Stimulated activated naive CD8-positive, alpha-beta T cell treated with anti-CD3 and anti-CD28 coated beads, Interleukin-15, amount 100 ng/mL, for 72 hours (primary cell): ENCODE measurements at regions not wholly inside any gene's neighbourhood (a gene's known extent, or its start where the extent isn't known, plus 50 kb on each side); places are given as distances from the start of the nearest gene placed in this dataset.

Experiments used
- ATAC-seq: fragments of 150-1000 bp; cut with Tn5 transposase; 2 replicates; pipeline ENCODE4 v1.10.0; 2021; ENCODE audit warnings: mild to moderate bottlenecking, moderate library complexity
- DNase-seq, 2 donors: peaks; one replicate each; pipeline ENCODE4 v3.0.0; 2021 to 2022
- H3K27ac Mint-ChIP-seq, 2 donors: one replicate each; pipeline ENCODE4 v1.8.0; 2022; ENCODE audit warnings: mild to moderate bottlenecking in 2 of 2, mixed read lengths in 2 of 2, moderate library complexity in 2 of 2
- H3K27me3 Mint-ChIP-seq: one replicate; pipeline ENCODE4 v1.8.0; 2022; ENCODE audit warnings: mixed read lengths
- H3K4me1 Mint-ChIP-seq: one replicate; pipeline ENCODE4 v1.8.0; 2022; ENCODE audit warnings: mild to moderate bottlenecking, mixed read lengths
- H3K4me3 Mint-ChIP-seq, 2 donors: one replicate each; pipeline ENCODE4 v1.8.0; 2022; ENCODE audit warnings: mild to moderate bottlenecking in 2 of 2, mixed read lengths in 2 of 2, moderate library complexity in 1 of 2
- H3K9me3 Mint-ChIP-seq, 2 donors: one replicate each; pipeline ENCODE4 v1.8.0; 2022; ENCODE audit warnings: mixed read lengths in 2 of 2

DNA sequence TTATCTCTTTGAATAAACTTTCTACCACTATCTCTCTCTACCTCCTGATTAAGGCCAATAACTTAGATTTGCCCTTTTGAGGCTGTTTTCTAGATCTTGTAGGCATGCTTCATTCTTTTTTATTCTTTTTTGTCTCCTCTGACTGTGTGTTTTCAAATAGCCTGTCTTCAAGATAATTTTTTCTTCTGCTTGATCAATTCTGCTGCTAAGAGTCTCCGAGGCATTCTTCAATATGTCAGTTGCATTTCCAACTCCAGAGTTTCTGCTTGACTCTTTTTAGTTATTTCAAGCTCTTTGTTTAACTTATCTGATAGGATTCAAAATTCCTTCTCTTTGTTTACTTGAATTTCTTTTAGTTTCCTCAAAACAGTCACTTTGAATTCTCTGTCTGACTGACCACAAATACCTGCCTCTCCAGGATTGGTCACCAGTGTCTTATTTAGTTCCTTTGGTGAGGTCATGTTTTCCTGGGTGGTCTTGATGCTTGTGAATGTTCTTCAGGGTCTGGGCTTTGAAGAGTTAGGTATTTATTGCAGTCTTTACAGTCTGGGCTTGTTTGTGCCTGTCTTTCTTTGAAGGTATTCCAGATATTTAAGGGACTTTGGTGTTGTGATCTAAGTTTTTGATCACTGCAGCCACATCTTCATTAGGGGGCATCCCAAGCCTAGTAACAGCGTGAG is 197.3 kb upstream of the STK17B start:
- ATAC-seq (no peak), DNase-seq (no peak)
- H3K9me3 Mint-ChIP-seq, result peaks cover 12 to 31% of the 10 kb centered on the region in 2 donors
- H3K4me1 Mint-ChIP-seq, result peaks cover 11% of the 10 kb centered on the region
- no peaks in the 10 kb centered on the region for H3K27me3 Mint-ChIP-seq
- no peak overlapping the region for H3K4me3 Mint-ChIP-seq
- H3K27ac Mint-ChIP-seq, result no peak overlapping the region

DNA sequence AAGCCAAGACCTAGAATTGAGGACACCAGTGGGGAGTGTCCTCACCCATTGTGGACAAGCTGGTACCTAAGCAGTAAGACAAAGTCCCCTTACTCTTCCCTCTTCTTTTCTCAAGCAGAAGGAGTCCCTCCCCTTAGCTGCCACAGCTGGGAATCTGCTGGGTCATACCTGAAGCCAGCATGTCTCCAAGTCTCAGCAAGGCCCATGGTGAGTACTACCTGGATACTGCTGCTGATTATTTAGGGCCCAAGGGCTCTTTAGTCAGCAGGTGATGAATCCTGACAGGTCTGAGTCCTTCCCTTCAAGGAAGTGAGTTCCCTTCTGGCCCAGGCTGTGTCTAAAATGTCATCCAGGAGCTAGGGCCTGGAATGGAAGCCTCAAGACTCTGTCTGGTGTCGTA is 198.6 kb upstream of the STK17B start:
- DNase-seq (no peak), ATAC-seq (no peak)
- Mint-ChIP-seq H3K27me3 (no peaks in the 10 kb centered on the region), H3K9me3 (peaks cover 12 to 31% of the 10 kb centered on the region in 2 donors), H3K27ac (peak overlapping the region in 1 of 2 donors; percentile 57), H3K4me3 (no peak overlapping the region), H3K4me1 (peaks cover 11% of the 10 kb centered on the region)

DNA sequence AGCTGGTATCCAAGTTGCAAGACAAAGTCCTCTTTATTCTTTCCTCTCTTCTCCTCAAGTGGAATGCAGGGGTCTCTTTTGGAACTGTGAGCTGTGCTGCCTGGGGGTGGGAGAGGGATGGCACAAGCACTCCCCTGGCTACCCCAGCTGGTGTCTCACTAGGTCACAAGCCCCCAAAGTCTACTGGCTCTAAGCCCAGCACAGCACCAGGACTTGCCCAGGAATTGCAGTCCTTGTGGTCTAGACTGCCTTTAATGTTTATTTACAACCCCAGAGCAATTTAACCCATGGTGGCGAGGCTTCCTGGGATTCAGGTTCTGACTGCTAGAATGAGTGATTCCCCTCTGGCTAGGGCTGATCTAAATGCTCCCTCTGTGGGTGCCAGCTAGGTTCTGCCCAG is 199.0 kb upstream of the STK17B start:
- ATAC-seq (no peak), DNase-seq (no peak)
- H3K27ac Mint-ChIP-seq, result no peak overlapping the region
- peaks cover 12 to 31% of the 10 kb centered on the region in 2 donors for H3K9me3 Mint-ChIP-seq
- H3K4me3 Mint-ChIP-seq, result no peak overlapping the region
- no peaks in the 10 kb centered on the region for H3K27me3 Mint-ChIP-seq
- H3K4me1 Mint-ChIP-seq, result peaks cover 8% of the 10 kb centered on the region

DNA sequence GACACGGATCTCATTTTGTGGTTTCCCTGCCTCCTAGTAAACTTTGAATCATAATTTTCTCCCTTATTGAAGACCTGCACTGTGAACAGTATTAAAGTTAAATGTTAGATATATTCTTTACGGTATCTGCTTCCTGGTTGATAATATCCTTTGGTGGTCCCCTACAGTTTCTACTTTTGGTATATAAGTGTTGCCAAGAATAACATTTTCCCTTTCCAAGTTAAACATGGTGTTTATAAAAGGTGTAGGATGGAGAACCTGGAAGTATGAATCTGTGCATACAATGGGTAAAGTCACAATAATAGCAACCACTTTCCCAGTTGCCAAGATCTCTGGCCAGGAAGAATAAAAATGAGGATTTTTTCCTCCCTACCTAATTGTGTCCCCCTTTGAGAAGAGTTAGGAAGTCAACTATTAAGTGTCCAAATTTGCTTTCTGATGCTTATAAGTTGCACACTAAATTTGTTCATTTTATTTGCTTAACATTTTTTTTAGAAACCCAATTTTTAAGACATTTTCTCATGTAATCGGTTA is 201.0 kb upstream of the STK17B start:
- ATAC-seq (no peak), DNase-seq (no peak)
- Mint-ChIP-seq H3K27me3 (no peaks in the 10 kb centered on the region), H3K27ac (no peak overlapping the region), H3K4me1 (peaks cover 5% of the 10 kb centered on the region), H3K9me3 (peaks cover 11 to 31% of the 10 kb centered on the region in 2 donors), H3K4me3 (no peak overlapping the region)

DNA sequence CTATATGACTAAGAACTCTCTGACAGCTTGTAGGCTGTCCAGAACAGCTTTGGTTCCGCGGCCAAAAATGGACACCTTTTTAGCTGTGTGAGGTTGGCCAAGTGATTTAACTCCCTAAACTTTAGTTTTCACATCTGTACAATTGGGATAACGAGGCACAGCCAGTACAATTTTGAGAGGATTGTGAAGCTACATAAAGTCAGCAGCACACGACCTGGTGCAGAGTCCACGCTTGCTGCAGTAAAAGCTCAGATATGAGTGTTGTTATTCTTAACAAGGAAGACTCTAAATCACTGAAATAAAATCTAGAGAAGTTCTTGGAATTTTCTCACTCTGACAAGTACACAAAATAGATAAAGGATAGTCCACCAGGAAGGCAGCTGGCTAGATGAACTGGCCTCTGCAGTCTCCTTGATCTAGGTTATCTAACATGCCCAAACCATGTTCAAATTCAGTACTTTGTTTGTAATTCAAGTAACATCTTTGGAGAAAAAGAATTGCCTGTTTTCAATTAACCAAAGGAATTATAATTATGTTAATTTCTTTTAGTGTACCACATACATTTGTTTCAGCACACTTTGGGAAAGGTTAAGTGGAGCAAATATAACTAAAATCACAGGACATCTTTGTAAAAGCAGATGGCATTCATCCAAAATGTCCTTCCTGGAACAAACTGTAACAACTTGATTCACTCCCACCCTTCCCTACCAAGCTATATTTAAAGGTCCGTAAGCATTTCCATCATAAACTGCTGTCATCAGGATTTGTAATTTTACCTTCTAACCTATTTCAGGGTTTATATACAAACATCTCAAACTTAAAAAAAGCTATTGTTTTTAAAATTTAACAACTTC is 201.7 kb upstream of the STK17B start:
- Mint-ChIP-seq H3K27ac (no peak overlapping the region), H3K4me3 (no peak overlapping the region), H3K4me1 (peaks cover 12% of the 10 kb centered on the region), H3K9me3 (peaks cover 4 to 26% of the 10 kb centered on the region in 2 donors), H3K27me3 (no peaks in the 10 kb centered on the region)
- ATAC-seq (no peak), DNase-seq (no peak)

DNA sequence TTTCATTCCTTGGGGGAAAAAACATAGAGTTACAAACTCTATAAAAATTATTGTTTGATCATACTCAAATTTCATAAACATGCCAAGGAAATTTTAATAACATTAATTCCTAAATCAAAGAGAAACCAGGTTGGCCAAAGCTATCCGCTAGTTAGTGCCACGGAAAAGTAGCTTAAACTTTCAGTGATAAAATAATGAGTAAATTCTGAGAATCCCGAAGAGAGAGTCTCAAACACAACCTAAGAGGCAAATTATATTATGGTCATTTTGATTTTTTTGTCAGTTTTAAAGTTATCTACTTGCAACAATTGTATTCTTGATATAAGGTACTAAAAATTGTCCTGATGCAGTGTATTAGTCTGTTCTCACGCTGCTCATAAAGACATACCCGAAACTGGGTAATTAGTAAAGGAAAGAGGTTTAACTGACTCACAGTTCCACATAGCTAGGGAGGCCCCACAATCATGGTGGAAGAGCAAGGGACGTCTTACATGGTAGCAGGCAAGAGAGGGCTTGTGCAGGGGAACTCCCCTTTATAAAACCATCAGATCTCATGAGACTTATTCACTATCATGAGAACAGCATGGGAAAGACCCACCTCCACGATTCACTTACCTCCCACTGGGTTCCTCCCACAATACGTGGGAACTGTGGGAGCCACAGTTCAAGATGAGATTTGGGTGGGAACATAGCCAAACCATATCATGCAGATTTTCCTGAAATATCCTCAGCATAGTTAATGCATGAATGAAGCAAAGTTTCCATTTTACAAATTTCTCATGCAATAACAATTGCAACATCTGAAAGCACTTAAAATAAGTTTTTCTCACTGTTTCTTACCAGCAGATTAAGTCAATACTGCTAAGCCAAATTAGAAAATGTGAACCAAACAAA is 205.9 kb upstream of the STK17B start:
- Mint-ChIP-seq H3K4me1 (peaks cover 14% of the 10 kb centered on the region), H3K4me3 (peak overlapping the region in 1 of 2 donors; percentile 26), H3K27me3 (no peaks in the 10 kb centered on the region), H3K27ac (peak overlapping the region in 1 of 2 donors; percentile 53), H3K9me3 (no peaks in the 10 kb centered on the region)
- peak; percentile 82 for ATAC-seq
- peak in 1 of 2 donors; percentile 55 for DNase-seq

DNA sequence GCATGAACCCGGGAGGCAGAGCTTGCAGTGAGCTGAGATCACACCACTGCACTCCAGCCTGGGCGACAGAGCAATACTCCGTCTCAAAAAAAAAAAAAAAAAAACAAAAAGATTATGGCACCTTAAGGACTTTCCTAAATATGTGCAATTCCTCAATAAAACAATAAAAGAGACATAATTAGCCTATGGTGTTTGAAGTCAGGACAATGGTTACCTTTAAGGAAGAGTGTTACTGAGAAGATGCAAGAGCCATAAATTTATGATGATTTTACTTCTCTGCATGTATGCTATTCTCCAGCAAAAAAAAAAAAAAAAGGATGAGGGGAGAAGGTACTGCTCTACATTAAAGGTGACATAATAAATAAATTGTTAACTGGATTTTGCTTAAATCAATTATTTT is 208.2 kb upstream of the STK17B start:
- DNase-seq (no peak), ATAC-seq (no peak)
- Mint-ChIP-seq H3K27me3 (no peaks in the 10 kb centered on the region), H3K4me3 (no peak overlapping the region), H3K9me3 (no peaks in the 10 kb centered on the region), H3K4me1 (peaks cover 18% of the 10 kb centered on the region), H3K27ac (no peak overlapping the region)

DNA sequence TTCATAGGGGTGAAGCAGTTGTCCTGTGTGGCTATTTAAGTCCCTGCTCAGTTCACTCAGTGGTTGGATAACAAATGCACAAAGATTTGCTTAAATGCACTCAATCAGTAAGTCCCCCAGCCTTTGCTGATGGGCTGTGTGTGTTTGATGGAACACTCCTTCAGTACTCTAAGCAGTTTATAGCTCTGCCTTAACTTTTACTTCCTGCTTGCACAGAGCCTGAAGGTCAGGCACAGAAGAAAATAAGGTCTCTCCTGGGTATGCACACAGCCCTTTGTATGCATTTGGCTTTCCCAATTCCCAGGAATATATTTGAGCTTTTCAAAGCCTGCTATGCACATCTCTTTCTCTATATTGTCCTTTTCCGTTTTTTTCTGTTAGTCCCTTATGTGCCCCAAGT is 208.7 kb upstream of the STK17B start:
- ATAC-seq (no peak), DNase-seq (no peak)
- H3K4me3 Mint-ChIP-seq, result no peak overlapping the region
- H3K27me3 Mint-ChIP-seq, result no peaks in the 10 kb centered on the region
- no peaks in the 10 kb centered on the region for H3K9me3 Mint-ChIP-seq
- H3K27ac Mint-ChIP-seq, result no peak overlapping the region
- H3K4me1 Mint-ChIP-seq, result peaks cover 22% of the 10 kb centered on the region

DNA sequence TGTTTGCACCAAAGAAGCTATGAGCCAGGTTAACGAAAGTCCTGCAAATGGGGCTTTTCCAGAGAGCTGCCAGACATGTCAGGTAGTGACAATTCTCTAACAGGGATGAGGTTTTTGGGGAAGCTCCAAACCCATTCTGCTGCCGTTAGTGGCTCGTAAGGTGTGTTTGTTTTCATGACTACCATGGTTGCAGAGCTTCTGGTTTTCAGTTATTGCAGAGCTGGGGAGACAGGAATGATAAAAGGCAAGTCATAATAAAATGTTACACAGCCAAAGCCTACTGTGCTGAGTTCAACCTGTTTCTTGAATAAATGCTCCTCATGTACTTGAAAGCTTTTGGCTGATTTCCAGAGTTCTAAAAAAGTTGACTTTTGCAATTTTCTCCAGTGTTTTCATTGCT is 209.2 kb upstream of the STK17B start:
- Mint-ChIP-seq H3K4me3 (no peak overlapping the region), H3K4me1 (peaks cover 22% of the 10 kb centered on the region), H3K9me3 (no peaks in the 10 kb centered on the region), H3K27me3 (no peaks in the 10 kb centered on the region), H3K27ac (no peak overlapping the region)
- ATAC-seq, result no peak
- no peak for DNase-seq

DNA sequence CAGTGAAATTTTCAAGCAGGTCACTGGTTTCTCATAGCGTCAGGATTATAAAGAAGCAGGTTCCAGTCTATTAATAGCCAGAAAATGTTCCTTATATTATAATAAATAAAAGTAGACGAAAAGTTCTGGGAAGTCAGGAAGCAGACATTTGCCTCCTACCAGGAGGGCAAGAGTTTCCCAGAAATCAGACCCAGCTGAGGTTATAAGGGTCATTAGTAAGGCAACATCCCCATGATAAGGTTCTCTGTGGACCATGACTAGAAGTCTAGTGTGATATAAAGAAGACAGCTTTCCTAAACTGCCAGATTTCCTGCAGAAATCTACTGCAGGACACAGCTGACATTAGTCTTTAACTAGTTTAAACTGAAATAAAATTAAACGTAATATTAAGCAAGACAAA is 210.1 kb upstream of the STK17B start:
- DNase-seq, result no peak

DNA sequence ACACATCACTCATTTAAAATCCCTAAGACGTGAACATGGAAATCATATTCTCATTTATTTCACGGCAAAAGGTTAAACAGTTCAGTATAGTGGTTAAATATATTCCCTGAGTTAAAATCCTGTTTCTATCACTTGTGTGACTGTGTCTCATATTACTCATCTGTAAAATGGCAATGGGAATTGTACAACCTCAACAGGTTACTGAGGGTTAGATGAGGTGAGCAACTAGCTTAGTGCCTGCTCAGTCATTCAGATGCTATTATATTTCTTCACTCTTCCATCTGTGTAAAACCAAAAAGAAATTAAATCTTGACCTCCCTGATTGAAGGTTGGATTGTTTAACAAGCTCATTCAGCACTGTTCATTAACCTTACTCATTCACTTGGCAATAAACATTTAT is 212.4 kb upstream of the STK17B start:
- Mint-ChIP-seq H3K27me3 (no peaks in the 10 kb centered on the region), H3K27ac (no peak overlapping the region), H3K9me3 (no peaks in the 10 kb centered on the region), H3K4me1 (peaks cover 8% of the 10 kb centered on the region), H3K4me3 (no peak overlapping the region)
- ATAC-seq (no peak), DNase-seq (no peak)

More for the DNA sequence above, 210.1 kb upstream of the STK17B start:
- H3K27me3 Mint-ChIP-seq, result no peaks in the 10 kb centered on the region
- H3K4me1 Mint-ChIP-seq, result peaks cover 22% of the 10 kb centered on the region
- no peaks in the 10 kb centered on the region for H3K9me3 Mint-ChIP-seq
- no peak overlapping the region for H3K4me3 Mint-ChIP-seq
- no peak for ATAC-seq
- no peak overlapping the region for H3K27ac Mint-ChIP-seq

DNA sequence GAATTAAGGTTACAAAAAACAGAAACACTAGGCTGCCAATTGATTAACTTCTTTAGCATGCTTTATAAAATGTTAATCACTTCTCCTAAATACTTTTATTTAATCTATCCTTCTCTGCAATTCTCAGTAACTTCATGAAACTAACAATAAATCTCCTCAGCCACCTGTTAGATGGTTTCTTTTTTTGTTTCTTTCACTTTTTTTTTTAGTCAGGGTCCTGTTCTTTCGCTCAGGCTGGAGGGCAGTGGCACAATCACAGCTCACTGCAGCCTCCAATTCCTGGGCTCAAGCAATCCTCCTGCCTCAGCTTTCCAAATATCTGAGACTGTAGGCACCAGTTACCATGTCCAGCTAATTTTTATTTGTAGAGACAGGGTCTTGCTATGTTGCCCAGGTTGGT is 213.4 kb upstream of the STK17B start:
- DNase-seq, result no peak
- Mint-ChIP-seq H3K27ac (no peak overlapping the region), H3K4me1 (peaks cover 13% of the 10 kb centered on the region), H3K9me3 (no peaks in the 10 kb centered on the region), H3K27me3 (no peaks in the 10 kb centered on the region), H3K4me3 (no peak overlapping the region)
- ATAC-seq, result no peak

DNA sequence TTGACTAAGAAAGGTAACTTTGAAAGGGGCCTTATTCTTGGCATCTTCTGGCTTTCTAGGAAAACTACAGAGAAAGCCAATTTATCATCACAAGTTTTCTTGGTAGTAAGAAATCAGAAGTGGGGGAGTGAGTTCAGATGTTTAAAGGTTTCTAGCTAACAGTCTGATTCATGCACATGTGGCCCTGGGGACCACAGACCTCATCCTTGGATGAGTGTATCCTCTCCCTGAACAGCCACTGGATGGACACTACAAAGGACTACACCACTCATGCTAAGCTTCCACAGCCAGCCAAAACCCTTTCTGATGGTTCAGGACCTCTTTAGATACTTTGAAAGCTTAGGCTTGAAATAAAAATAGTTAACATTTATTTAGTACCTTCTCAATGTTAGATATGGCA is 218.3 kb upstream of the STK17B start:
- Mint-ChIP-seq H3K27me3 (peaks cover 7% of the 10 kb centered on the region), H3K4me1 (peaks cover 8% of the 10 kb centered on the region), H3K27ac (no peak overlapping the region), H3K4me3 (no peak overlapping the region), H3K9me3 (peaks cover 0 to 11% of the 10 kb centered on the region in 2 donors)
- DNase-seq, result peak in 1 of 2 donors; percentile 12
- ATAC-seq, result peak; percentile 74

DNA sequence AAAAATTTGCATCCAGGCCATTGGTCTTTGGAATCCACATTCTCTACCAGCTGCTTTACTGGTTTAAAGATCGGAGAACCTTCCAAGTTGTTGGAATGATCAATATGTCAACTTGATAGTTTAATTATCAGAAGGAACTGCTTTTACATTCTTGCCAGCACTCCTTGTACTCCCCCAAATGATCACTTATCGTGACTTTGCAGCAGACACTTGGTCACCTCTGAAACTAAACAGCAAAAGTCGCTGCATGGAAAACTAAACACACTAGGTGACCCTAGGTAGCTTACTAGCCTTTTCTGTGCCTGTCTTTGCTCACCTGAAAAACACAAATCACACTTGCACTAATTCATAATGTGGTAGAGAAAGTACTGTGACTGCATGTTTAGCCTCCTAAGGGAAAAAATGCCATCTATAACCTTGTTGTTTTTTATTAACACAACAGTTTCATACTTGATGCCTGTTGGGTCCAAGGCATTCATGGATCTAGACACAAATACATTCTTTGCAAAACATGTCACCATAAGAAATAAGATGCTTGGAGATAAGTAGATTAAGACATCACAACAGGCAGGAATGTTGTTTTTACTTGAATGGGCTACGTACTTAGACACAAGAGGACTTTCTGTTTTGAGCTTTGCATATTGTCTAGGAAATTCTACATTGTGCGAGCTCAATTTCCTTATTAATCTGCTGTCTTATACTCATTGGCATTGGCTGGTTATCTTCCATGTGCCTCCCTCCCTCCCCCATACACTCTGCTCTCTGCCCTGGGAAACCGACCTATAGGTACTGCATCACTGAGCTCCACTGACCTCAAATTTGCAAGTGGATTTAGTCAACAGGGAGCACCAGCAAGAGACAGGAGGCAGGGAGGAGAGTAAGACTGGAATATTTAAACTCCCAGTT is 219.1 kb upstream of the STK17B start:
- Mint-ChIP-seq H3K4me3 (no peak overlapping the region), H3K9me3 (peaks cover 0 to 11% of the 10 kb centered on the region in 2 donors)
- no peak for DNase-seq

DNA sequence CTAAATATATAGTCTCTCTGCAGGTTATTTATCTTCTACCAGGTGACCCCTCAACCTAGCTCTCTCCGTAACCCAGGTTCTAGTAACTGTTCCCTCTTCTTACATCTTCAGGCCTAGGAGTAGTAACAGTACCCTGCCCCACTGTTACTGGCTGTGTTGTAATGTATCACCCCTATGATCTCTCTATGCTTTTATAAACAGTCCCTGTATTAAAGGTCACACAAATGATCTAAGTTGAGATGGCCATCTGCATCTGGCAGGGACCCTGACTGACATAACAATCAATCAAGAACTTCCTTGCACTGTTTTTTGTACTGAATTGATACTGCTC is 219.7 kb upstream of the STK17B start:
- Mint-ChIP-seq H3K9me3 (peaks cover 0 to 11% of the 10 kb centered on the region in 2 donors), H3K27ac (no peak overlapping the region), H3K27me3 (peaks cover 7% of the 10 kb centered on the region), H3K4me3 (no peak overlapping the region), H3K4me1 (peaks cover 5% of the 10 kb centered on the region)
- ATAC-seq, result no peak
- no peak for DNase-seq

More for the DNA sequence above, 219.1 kb upstream of the STK17B start:
- Mint-ChIP-seq H3K4me1 (peaks cover 5% of the 10 kb centered on the region), H3K27ac (no peak overlapping the region), H3K27me3 (peaks cover 7% of the 10 kb centered on the region)
- ATAC-seq, result no peak
